OCI-LY3 (cell line): ENCODE measurements at regions not wholly inside any gene's neighbourhood (a gene's known extent, or its start where the extent isn't known, plus 50 kb on each side); places are given as distances from the start of the nearest gene placed in this dataset.

Experiments
- EZH2phosphoT487 ChIP-seq: fragments of 200-600 bp; shearing (Covaris generic); IDR thresholded peaks from 2 replicates; pipeline ENCODE4 v1.6.1; 2018; ENCODE audit warnings: antibody characterized with exemption, mixed run types, low read depth
- TF ChIP-seq, protein P1 (sequence below): fragments of 200-600, 300-600 bp; sonication (generic); IDR thresholded peaks from 2 replicates; pipeline ENCODE4 v1.5.1; 2014; ENCODE audit warnings: antibody characterized with exemption, low read length, low read depth

DNA sequence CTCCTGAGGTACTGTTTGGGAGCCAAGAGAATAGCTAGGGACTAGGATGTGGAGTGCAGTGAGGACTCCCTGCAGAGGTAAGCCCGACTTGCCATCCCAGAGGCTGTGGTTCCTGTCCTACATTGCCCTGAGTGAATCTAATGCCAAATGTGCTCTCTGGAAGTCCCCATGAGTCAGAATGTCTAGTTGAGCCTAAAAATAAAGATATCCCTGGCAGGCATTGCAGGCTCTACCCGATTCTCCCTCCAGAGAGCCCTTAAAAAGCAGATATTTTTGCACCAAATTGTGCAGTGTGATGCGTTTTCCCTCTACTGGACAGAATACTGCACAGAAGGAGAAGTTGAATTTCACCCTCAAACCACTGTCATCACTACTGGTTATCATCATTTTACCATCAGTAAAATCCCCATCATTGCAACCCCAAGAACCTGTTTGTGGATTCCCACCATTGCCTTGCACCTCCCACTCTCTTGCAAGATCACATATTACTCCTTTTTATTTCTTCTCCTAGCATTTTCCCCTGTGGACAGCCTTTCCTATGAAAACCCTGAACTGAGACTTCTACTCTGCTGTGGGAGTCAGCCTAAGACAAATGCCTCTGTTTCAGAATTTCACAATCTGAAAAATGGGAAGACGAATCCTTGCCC lies 98.0 kb downstream of the MARCHF4 start:
- TF ChIP-seq, protein P1, sequence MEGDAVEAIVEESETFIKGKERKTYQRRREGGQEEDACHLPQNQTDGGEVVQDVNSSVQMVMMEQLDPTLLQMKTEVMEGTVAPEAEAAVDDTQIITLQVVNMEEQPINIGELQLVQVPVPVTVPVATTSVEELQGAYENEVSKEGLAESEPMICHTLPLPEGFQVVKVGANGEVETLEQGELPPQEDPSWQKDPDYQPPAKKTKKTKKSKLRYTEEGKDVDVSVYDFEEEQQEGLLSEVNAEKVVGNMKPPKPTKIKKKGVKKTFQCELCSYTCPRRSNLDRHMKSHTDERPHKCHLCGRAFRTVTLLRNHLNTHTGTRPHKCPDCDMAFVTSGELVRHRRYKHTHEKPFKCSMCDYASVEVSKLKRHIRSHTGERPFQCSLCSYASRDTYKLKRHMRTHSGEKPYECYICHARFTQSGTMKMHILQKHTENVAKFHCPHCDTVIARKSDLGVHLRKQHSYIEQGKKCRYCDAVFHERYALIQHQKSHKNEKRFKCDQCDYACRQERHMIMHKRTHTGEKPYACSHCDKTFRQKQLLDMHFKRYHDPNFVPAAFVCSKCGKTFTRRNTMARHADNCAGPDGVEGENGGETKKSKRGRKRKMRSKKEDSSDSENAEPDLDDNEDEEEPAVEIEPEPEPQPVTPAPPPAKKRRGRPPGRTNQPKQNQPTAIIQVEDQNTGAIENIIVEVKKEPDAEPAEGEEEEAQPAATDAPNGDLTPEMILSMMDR: no peak
- no peak for TF ChIP-seq EZH2phosphoT487
